NCI-H146 (cell line): ENCODE measurements at regions not wholly inside any gene's neighbourhood (a gene's known extent, or its start where the extent isn't known, plus 50 kb on each side); places are given as distances from the start of the nearest gene placed in this dataset.

ENCODE experiments used
- DNase-seq: peaks from one replicate; lab custom pipeline; 2025; lab: John Stamatoyannopoulos, UW

GRCh38 chr2:128578406-128579390 is 260.0 kb upstream of the HS6ST1 start:
- DNase-seq: no peak

DNA sequence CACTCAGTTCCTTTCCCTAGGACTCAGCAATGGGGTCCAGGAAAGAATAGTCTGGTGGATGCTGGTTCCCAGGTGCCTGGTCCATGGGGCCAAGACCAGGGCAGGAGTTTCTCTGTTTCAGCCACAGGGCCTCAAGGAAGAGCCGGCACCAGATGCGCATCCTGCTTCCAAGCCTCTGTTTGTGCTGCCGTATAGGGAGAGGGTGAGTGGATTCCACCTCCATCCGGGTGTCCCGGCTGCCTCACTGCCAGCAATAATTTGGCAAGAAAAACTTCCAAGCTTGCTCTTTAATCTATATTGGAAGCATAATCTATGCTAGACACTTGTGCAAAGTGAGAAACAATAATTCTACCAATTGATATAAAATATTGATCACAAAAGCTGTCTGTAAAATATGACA is 261.2 kb upstream of the HS6ST1 start:
- DNase-seq: no peak

DNA sequence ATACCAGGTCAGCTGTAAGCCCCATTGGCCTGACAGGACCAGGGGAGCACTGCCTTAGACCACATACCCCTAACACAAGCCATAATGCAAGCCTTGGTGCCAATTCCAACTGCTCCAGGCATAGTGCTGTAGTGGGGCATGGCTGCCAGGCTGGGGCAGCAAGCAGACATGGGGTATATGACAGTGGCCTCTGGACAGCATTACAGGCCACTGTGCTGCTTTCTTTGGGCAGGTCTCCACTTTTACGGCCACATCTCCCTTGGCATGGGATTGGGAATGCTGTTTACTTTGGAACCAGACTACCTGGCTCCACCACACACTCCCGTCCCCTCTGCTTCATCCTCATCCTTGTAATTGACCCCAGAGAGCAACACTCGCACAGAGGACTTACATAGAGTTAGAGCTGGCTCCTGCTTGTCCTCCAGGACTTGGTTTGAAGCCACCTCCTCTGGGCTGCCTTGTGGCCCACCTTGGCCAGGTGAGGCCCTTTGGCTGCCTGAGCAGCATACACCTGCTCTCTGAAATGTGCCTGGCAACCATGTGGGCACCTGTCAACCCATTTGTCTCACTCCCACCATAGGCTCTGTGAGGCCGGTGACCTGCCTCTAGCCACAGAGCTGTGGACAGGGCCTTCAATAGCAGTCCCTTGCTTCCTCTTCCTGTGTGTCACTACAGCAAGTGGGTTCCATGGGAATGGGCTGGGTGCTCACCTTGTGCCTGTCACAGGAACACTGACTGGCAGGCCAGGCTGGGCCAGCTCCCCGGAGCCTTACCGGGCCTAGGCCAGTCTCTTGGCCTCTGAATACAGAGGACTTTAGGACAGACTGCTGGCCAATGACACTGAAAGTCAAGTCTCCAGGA is 262.6 kb upstream of the HS6ST1 start:
- no peak for DNase-seq

- DNase-seq: no peak
Measured at GRCh38 chr2:128581849-128582244, 263.2 kb upstream of the HS6ST1 start.

GRCh38 chr2:128584296-128584890 is 265.7 kb upstream of the HS6ST1 start:
- DNase-seq: no peak

DNA sequence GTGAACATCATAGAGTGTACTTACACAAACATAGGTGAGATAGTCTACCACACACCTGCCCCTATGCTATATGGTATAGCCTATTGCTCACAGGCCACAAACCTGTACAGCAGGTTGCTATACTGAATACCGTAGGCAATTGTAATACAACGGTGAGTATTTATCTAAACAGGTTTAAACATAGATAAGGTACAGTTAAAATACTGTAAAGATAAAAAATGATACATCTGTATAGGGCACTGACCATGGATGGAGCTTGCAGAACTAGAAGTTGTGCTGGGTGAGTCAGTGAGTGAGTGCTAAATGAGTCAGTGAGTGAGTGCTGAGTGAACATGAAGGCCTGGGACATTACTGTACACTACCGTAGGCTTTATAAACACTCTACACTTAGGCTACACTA is 267.0 kb upstream of the HS6ST1 start:
- DNase-seq: no peak

- no peak for DNase-seq
Measured at GRCh38 chr2:128589681-128590080, 271.0 kb upstream of the HS6ST1 start.

- DNase-seq: no peak
Measured at GRCh38 chr2:128590309-128591021, 271.8 kb upstream of the HS6ST1 start.

DNA sequence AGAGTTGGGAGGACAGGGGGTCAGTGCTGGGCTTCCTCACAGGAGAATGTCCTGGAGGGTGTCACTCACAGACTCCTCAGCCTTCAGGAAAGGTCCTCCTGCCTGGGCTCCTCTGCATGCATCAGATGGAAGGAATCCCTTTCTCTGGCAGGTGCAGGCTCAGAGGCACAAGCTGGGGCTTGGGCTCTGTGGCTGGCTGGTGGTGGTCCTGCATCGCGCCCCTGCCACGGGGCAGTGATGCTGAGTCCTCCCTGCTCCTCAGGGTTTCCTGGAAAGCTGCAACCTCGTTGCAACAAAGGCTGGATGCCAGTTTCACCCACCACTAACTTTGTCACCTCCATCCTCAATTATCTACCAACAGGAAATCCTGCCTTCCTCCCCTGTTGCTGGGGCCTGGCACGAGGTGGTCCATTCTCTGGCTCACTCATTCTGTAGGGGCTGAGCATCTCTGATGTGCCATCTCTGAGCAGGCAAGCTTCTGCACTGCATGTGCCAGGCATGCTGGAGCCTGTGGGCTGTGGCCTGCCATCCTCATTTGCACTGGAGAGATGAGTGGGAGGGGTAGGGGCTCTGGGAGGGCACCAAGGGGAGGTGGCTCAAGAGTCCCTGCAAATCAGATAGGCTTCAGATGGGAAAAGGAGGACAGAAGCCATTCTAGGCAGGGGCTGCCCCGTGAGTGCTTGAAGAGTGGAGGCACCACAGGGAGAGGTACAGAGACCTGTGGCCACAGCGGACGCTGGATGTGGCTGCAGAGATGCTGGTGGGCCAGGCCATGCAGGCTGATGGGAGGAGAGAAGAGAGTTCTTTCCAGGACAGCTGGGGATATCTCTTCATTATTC is 272.6 kb upstream of the HS6ST1 start:
- DNase-seq: no peak

- no peak for DNase-seq
Measured at GRCh38 chr2:128591861-128592822, 273.5 kb upstream of the HS6ST1 start.

DNA sequence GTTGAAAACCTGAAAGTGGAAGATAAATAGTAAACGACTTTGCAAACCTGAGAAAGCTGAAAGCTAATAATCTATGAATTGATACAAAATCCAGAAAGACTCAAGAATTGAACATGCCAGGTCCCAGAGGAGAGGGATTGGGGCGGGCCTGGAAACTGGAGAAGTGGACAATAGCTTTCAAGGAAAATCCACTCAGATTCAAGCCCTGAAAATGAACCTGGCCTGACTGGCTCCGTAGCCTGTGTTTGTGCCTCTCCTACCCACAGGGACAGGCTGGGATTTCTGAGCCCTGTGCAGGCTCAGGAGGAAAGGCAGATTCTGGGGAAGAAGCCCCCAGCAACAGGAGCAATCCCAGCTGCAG is 274.8 kb upstream of the HS6ST1 start:
- DNase-seq: no peak

DNA sequence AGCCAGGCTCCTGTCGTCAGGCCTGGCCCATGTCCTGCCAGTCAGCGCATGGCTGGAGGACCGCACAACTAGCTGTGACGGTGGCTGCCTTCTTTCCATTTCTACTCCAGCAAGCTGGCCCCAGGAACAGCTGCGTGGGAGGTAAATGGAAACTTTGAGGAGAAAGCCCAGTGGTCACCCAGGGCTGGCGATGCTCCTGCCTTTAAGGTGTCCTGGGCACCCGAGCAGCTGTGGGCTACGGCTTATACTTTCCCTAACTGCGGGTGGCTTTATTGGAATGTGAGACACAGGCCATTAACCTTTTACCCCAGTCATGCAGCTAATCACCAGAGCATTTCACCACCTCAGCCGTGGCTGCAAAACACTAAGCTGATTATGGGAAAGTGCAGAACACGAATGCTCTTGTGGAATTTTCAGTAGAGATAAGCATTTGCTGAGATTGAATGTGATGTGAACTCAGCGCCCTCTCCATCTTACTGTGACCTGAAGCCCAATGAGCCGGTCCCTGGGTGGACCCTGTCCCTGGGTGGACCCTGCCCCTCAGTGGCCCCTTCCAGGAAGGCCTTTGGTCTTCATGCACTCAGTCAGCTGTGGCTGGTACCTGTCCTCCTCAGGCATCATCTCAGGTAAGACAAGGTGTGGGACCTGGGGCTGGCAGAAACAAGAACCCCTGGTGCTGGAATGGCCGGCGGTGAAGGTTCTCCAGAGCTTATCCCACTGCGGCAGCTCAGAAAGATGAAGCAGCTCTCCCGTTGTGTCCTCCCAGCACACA is 275.4 kb upstream of the HS6ST1 start:
- DNase-seq: no peak

DNA sequence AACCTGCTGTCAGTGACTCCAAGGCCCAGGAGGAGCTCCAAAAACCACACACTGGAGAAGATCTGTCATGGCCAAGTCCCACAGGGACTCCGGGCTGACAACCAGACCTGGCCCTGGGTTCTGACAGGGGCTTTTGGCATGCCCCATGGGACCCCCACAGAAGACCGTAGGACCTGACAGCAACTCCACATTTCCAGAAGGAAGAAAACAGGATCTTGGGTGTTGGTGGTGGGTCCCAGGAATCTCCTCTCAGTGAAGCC is 275.9 kb upstream of the HS6ST1 start:
- no peak for DNase-seq

DNA sequence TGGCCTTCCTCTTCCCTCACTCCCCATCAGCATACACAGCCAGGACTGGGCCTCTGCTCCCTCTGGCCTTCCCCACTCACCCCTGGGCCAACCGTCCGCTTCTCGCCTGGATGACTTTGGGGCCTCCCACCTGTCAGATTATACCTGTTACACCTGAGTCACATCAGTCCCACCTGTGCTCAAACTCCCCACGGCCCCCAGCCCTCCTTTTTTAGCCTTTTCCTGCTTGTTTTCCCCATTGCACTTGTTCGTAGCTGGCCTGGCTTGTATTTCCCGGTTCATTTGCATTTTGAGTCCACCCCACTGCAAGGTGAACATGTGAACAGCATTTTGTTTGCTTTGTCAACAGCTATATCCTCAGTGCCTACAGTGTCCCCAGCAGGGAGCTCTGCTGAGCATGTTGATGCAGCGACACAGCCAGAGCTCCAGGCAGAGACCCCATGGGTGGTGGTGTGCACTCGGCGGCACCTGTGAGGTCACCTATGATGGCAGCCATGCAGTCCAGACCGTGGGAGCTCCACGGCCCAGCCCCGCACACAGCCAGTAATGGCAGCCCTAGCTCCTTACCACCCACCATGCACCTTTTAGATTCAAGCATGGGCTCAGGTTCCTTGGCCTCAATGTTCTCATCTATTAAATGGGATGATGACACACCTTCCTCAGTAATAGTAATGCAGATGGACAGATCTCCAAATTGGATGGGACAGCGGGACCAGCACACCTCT is 276.4 kb upstream of the HS6ST1 start:
- DNase-seq: peak; percentile 92

- no peak for DNase-seq
Measured at GRCh38 chr2:128595763-128596395, 277.2 kb upstream of the HS6ST1 start.

DNA sequence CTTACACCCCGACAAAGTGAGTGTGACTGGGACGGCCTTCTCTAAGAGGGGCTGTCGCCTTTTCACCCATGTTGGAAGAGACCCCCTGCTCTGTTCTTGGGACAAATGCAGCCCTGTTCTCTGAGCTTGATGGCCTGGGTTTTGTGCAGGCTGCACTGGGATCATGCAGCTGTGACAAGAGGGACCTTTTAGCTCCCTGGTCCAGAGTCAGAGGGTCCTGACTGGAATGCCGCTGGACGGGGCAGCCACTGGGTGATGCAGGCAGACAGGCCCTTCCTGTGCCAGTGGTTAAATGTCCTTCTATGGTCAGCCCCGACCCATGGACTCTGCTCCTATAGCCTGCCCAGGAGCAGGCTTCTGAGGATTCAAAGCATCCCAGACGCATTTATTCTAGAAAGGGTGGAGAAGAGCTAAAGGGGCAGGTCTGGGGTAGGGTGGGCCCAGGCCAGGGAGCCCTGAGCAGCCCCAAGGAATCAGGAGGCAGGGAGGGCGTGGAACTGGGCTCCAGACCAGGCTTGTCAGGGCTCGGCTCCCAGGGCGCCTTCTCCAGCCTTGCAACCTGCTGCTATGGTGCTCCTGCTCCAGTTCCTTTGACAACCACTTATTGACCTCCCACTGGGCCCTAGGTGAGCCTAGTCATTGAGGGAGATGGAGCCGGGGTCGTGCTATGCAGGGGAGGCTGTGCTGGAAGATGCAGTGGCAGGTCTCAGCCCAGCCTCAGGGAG is 277.9 kb upstream of the HS6ST1 start:
- DNase-seq: no peak

GRCh38 chr2:128597121-128597762 is 278.6 kb upstream of the HS6ST1 start:
- DNase-seq: no peak
